K562 (cell line): ENCODE measurements at regions not wholly inside any gene's neighbourhood (a gene's known extent, or its start where the extent isn't known, plus 50 kb on each side); places are given as distances from the start of the nearest gene placed in this dataset.

Experiments
- ATAC-seq: fragments of 200-7000 bp; cut with Tn5 transposase; 3 replicates; pipeline ENCODE4 v1.9.1; 2020; ENCODE audit warnings: moderate library complexity
- BruUV-seq: library from RNA; stranded (reverse); fragments of 400-500 nt; replicated peaks from 2 replicates; lab custom pipeline; 2021; lab: Mats Ljungman, UMichigan
- CTCF ChIA-PET: fragments of 300-600 bp; formaldehyde crosslinking; extraction: SDS; loops from one replicate; lab custom pipeline; 2021; ENCODE audit warnings: low intra/inter-chr PET ratio; lab: Yijun Ruan, JAX
- POLR2A ChIA-PET: fragments of 300-600, 350-650 bp; sonication (Branson Sonifier 250); formaldehyde crosslinking; extraction: SDS; loops from one replicate; lab custom pipeline; 2021; ENCODE audit warnings: antibody characterized with exemption, inconsistent platforms; lab: Yijun Ruan, JAX
- DNase-seq, 4 experiments: peaks; one replicate each; pipeline versions ENCODE4 v3.0.0 to v3.0.0-alpha.2; 2011 to 2018; ENCODE audit warnings: low spot score in 3 of 4, mixed read lengths in 3 of 4; ENCODE audit errors: extremely low read depth in 1 of 4
- FAIRE-seq: peaks from 2 replicates; lab custom pipeline; 2011; peaks lifted over from hg19 to GRCh38; lab: Jason Lieb, UNC
- H2AFZ ChIP-seq: 2 replicates; pipeline ENCODE4 v1.6.0; 2011; ENCODE audit warnings: low read depth, low read length, control low read depth, inconsistent platforms
- H3K27ac ChIP-seq: fragments of 200-600 bp; 3 replicates; pipeline ENCODE4 v1.8.0; 2011; ENCODE audit warnings: low read depth, mild to moderate bottlenecking, control low read depth, inconsistent platforms, low read length, moderate library complexity, mixed read lengths; ENCODE audit errors: extremely low read depth
- H3K27me3 ChIP-seq, 2 experiments: fragments of 300-600 bp in 1 of 2; 2 replicates in 1 of 2; 3 replicates in 1 of 2; pipeline versions ENCODE4 v1.6.0 to v1.8.0; 2011; ENCODE audit warnings: inconsistent platforms in 2 of 2, low read length in 2 of 2, mild to moderate bottlenecking in 1 of 2, mixed read lengths in 1 of 2, moderate library complexity in 1 of 2; ENCODE audit not compliant: control insufficient read depth in 2 of 2, insufficient read depth in 2 of 2
- H3K36me3 ChIP-seq: fragments of 300-600 bp; 3 replicates; pipeline ENCODE4 v1.8.0; 2011; ENCODE audit warnings: mild to moderate bottlenecking, low read length, inconsistent platforms; ENCODE audit not compliant: control insufficient read depth, insufficient read depth
- H3K4me1 ChIP-seq, 2 experiments: fragments of 200-600 bp in 1 of 2; replicated peaks in 1 of 2; 2 replicates in 1 of 2; 3 replicates in 1 of 2; pipeline versions ENCODE4 v1.5.1 to v1.8.0; 2011; ENCODE audit warnings: inconsistent platforms in 2 of 2, low read length in 2 of 2, mild to moderate bottlenecking in 1 of 2, mixed read lengths in 1 of 2, moderate library complexity in 1 of 2; ENCODE audit not compliant: control insufficient read depth in 2 of 2, insufficient read depth in 2 of 2
- H3K4me2 ChIP-seq: 2 replicates; pipeline ENCODE4 v1.6.1; 2011; ENCODE audit warnings: low read length, control low read depth, inconsistent platforms, mixed read lengths; ENCODE audit not compliant: insufficient read depth
- H3K4me3 ChIP-seq: fragments of 200-600 bp; sonication (generic), shearing (Covaris generic); 2 replicates; pipeline ENCODE4 v1.5.1; 2016; ENCODE audit warnings: control low read depth, inconsistent platforms
- H3K79me2 ChIP-seq: fragments of 200-600 bp; 3 replicates; pipeline ENCODE4 v1.8.0; 2011; ENCODE audit warnings: low read length, inconsistent platforms; ENCODE audit not compliant: control insufficient read depth, insufficient read depth
- H3K9ac ChIP-seq, 2 experiments: 2 replicates each; pipeline versions ENCODE4 v1.6.0 to v1.6.1; 2011; ENCODE audit warnings: low read depth in 2 of 2, low read length in 2 of 2, control low read depth in 1 of 2, inconsistent platforms in 1 of 2, mild to moderate bottlenecking in 1 of 2, mixed read lengths in 1 of 2; ENCODE audit not compliant: insufficient read depth in 1 of 2
- H3K9me1 ChIP-seq: one replicate; pipeline ENCODE4 v1.6.0; 2011; ENCODE audit warnings: inconsistent platforms, mild to moderate bottlenecking, low read length, moderate library complexity; ENCODE audit not compliant: control insufficient read depth, insufficient read depth
- H3K9me3 ChIP-seq: replicated peaks from 2 replicates; pipeline ENCODE4 v1.5.1; 2011; ENCODE audit warnings: low read depth, low read length, inconsistent platforms; ENCODE audit not compliant: control insufficient read depth, insufficient read depth
- H4K20me1 ChIP-seq: replicated peaks from 2 replicates; pipeline ENCODE4 v1.6.1; 2011; ENCODE audit warnings: low read length, inconsistent platforms, mixed read lengths; ENCODE audit not compliant: control insufficient read depth, insufficient read depth
- CBX8 ChIP-seq: fragments of 200-600 bp; sonication (generic); IDR thresholded peaks from 2 replicates; pipeline ENCODE4 v1.6.1; 2012; ENCODE audit warnings: borderline replicate concordance, mixed run types, low read depth, mild to moderate bottlenecking, moderate library complexity, mixed read lengths, low read length, control low read depth, inconsistent platforms; ENCODE audit not compliant: poor library complexity, severe bottlenecking; ENCODE audit errors: extremely low read depth
- DIDO1 ChIP-seq: fragments of 450-650 bp; IDR thresholded peaks from 2 replicates; pipeline ENCODE4 v1.6.1; 2016; ENCODE audit warnings: low read depth, missing biosample characterization, missing genetic modification characterization
- ETV1 ChIP-seq: fragments of 450-650 bp; conservative IDR thresholded peaks from 2 replicates; pipeline ENCODE4 v1.6.1; 2016; ENCODE audit warnings: missing genetic modification characterization, control low read depth, low read depth, missing compliant biosample characterization
- ETV5 ChIP-seq: sonication (generic); formaldehyde crosslinking; IDR thresholded peaks from 2 replicates; pipeline ENCODE4 v1.4.0; 2020; ENCODE audit warnings: low read depth, mild to moderate bottlenecking, missing genetic modification reagents
- GATAD2B ChIP-seq: fragments of 450-650 bp; IDR thresholded peaks from 2 replicates; pipeline ENCODE4 v1.6.1; 2017; ENCODE audit warnings: mild to moderate bottlenecking, borderline replicate concordance
- KDM2B ChIP-seq: fragments of 250-450 bp; sonication (Bioruptor Pico); IDR thresholded peaks from 2 replicates; pipeline ENCODE4 v1.8.0; 2021; ENCODE audit warnings: mild to moderate bottlenecking, moderate library complexity
- POLR2AphosphoS5 ChIP-seq: IDR thresholded peaks from 2 replicates; pipeline ENCODE4 v1.6.1; 2011; ENCODE audit warnings: mild to moderate bottlenecking, low read depth, low read length, moderate library complexity; ENCODE audit not compliant: control insufficient read depth, insufficient read depth
- SMARCA5 ChIP-seq: fragments of 450-650 bp; IDR thresholded peaks from 2 replicates; pipeline ENCODE4 v1.6.1; 2016
- SMARCB1 ChIP-seq: IDR thresholded peaks from 2 replicates; pipeline ENCODE4 v1.6.1; 2011; ENCODE audit warnings: improper control_type of control experiment, low read depth; ENCODE audit not compliant: insufficient read length
- ZNF134 ChIP-seq: fragments of 250-450 bp; sonication (Bioruptor Pico); conservative IDR thresholded peaks from 2 replicates; pipeline ENCODE4 v1.4.0; 2020
- ZNF184 ChIP-seq: sonication (generic); formaldehyde crosslinking; IDR thresholded peaks from 2 replicates; pipeline ENCODE4 v1.5.0; 2020; ENCODE audit warnings: missing genetic modification reagents
- ZNF3 ChIP-seq: fragments of 250-450 bp; sonication (Bioruptor Pico); IDR thresholded peaks from 2 replicates; pipeline ENCODE4 v1.5.0; 2021; ENCODE audit warnings: mild to moderate bottlenecking, moderate library complexity
- ZNF347 ChIP-seq: fragments of 450-650 bp; formaldehyde crosslinking; IDR thresholded peaks from 2 replicates; pipeline ENCODE4 v1.4.0; 2020; ENCODE audit warnings: low read depth, mild to moderate bottlenecking, moderate library complexity
- ZNF436 ChIP-seq: fragments of 250-450, 450-650 bp; sonication (Bioruptor Pico); formaldehyde crosslinking; IDR thresholded peaks from 2 replicates; pipeline ENCODE4 v1.7.0; 2020; ENCODE audit warnings: mild to moderate bottlenecking
- WGBS: fragments of 100-300 bp; shearing (Covaris generic); methylation state at CpG from one replicate; pipeline ENCODE4 v1.1.6; 2016; ENCODE audit warnings: low coverage, mixed read lengths; ENCODE audit not compliant: insufficient coverage; ENCODE audit errors: missing lambda C conversion rate; 5-methylcytosine and 5-hydroxymethylcytosine counted together
- in situ Hi-C: fragments of 300-500 bp; cut with MboI; formaldehyde crosslinking; loops from 4 replicates; pipeline ENCODE4 v1.15.0; 2018; ENCODE audit warnings: inconsistent platforms, mixed read lengths
- intact Hi-C: fragments of 100-400 bp; cut with micrococcal nuclease; formaldehyde crosslinking; loops from 2 replicates; pipeline ENCODE4 v1.14.2; 2022
- TF ChIP-seq, protein P1 (sequence below): fragments of 250-450 bp; sonication (Bioruptor Pico); IDR thresholded peaks from 2 replicates; pipeline ENCODE4 v1.5.0; 2021
- TF ChIP-seq, protein P2 (sequence below): fragments of 450-650 bp; IDR thresholded peaks from 2 replicates; pipeline ENCODE4 v1.6.1; 2017; ENCODE audit warnings: antibody characterized with exemption

GRCh38 chr6:113512576-113512975 is 344.6 kb upstream of the MARCKS start:
- POLR2A ChIA-PET: interaction anchor here (0.6 kb wide), 1 partner anchor 40 kb away, joined by 3 read pairs; no protein-coding TSS in a partner anchor

GRCh38 chr6:113513086-113513485 is 344.1 kb upstream of the MARCKS start:
- POLR2A ChIA-PET: interaction anchor here (0.6 kb wide), 1 partner anchor 40 kb away, joined by 3 read pairs; no protein-coding TSS in a partner anchor
- DNase-seq: no peak
- TF ChIP-seq POLR2AphosphoS5: no peak
- no peak for TF ChIP-seq ETV1 (tag)
- TF ChIP-seq DIDO1 (tag): no peak
- no peak for TF ChIP-seq ETV5 (CRISPR knock-in tag)
- TF ChIP-seq KDM2B (CRISPR knock-in tag): no peak
- TF ChIP-seq SMARCB1: no peak
- TF ChIP-seq ZNF184 (CRISPR knock-in tag): no peak
- no peak for TF ChIP-seq ZNF3 (CRISPR knock-in tag)
- TF ChIP-seq ZNF347 (CRISPR knock-in tag): no peak
- TF ChIP-seq, protein P1, sequence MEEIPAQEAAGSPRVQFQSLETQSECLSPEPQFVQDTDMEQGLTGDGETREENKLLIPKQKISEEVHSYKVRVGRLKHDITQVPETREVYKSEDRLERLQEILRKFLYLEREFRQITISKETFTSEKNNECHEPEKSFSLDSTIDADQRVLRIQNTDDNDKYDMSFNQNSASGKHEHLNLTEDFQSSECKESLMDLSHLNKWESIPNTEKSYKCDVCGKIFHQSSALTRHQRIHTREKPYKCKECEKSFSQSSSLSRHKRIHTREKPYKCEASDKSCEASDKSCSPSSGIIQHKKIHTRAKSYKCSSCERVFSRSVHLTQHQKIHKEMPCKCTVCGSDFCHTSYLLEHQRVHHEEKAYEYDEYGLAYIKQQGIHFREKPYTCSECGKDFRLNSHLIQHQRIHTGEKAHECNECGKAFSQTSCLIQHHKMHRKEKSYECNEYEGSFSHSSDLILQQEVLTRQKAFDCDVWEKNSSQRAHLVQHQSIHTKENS: no peak
- TF ChIP-seq ZNF134 (CRISPR knock-in tag): no peak
- TF ChIP-seq GATAD2B: no peak

More at GRCh38 chr6:113512576-113512975, 344.6 kb upstream of the MARCKS start:
- no peak for TF ChIP-seq CBX8
- TF ChIP-seq ZNF436 (CRISPR knock-in tag): no peak
- TF ChIP-seq SMARCA5: no peak
- TF ChIP-seq, protein P2, sequence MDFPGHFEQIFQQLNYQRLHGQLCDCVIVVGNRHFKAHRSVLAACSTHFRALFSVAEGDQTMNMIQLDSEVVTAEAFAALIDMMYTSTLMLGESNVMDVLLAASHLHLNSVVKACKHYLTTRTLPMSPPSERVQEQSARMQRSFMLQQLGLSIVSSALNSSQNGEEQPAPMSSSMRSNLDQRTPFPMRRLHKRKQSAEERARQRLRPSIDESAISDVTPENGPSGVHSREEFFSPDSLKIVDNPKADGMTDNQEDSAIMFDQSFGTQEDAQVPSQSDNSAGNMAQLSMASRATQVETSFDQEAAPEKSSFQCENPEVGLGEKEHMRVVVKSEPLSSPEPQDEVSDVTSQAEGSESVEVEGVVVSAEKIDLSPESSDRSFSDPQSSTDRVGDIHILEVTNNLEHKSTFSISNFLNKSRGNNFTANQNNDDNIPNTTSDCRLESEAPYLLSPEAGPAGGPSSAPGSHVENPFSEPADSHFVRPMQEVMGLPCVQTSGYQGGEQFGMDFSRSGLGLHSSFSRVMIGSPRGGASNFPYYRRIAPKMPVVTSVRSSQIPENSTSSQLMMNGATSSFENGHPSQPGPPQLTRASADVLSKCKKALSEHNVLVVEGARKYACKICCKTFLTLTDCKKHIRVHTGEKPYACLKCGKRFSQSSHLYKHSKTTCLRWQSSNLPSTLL: no peak
- Histone ChIP-seq H3K27me3 (no peaks in the 10 kb centered on the region; a peak in 1 of 5 replicates), H3K4me1 (no peaks in the 10 kb centered on the region), H3K27ac (no peak overlapping the region), H3K4me2 (no peak overlapping the region), H3K9ac (no peak overlapping the region), H3K79me2 (no peaks in the 10 kb centered on the region), H2AFZ (no peak overlapping the region), H3K4me3 (no peak overlapping the region), H3K9me1 (no peaks in the 10 kb centered on the region), H3K36me3 (no peaks in the 10 kb centered on the region), H3K9me3 (no peaks in the 10 kb centered on the region), H4K20me1 (no peaks in the 10 kb centered on the region)
- WGBS: 3% methylated on average over 2 of the region's 2 CpGs
- CTCF ChIA-PET: no interaction called here
- in situ Hi-C loops: no loop called here
- no TSS peak for BruUV-seq
- FAIRE-seq (no peak), ATAC-seq (no peak), DNase-seq (no peak)
- intact Hi-C loops: no loop called here

More at GRCh38 chr6:113513086-113513485, 344.1 kb upstream of the MARCKS start:
- H3K27me3 ChIP-seq: no peaks in the 10 kb centered on the region; a peak in 1 of 5 replicates
- in situ Hi-C loops: no loop called here
- no peaks in the 10 kb centered on the region for H3K9me1 ChIP-seq
- no peak overlapping the region for H3K4me2 ChIP-seq
- H4K20me1 ChIP-seq: no peaks in the 10 kb centered on the region
- H3K4me3 ChIP-seq: no peak overlapping the region
- no peak overlapping the region for H3K27ac ChIP-seq
- CTCF ChIA-PET: no interaction called here
- intact Hi-C loops: no loop called here
- whole genome bisulfite sequencing: 1% methylated on average over 4 of the region's 4 CpGs
- no TSS peak for BruUV-seq
- no peaks in the 10 kb centered on the region for H3K36me3 ChIP-seq
- FAIRE-seq (no peak), ATAC-seq (no peak)
- no peaks in the 10 kb centered on the region for H3K79me2 ChIP-seq
- no peaks in the 10 kb centered on the region for H3K9me3 ChIP-seq
- no peak overlapping the region for H2AFZ ChIP-seq
- no peak overlapping the region for H3K9ac ChIP-seq
- no peaks in the 10 kb centered on the region for H3K4me1 ChIP-seq
